ENCODE measurements at regions not wholly inside any gene's neighbourhood (a gene's known extent, or its start where the extent isn't known, plus 50 kb on each side); places are given as distances from the start of the nearest gene placed in this dataset.
"Not testable (repeated sequence)": the region's sequence is repeated elsewhere in the genome, so short reads cannot be mapped to it uniquely, and the experiment has no call there.

DNA sequence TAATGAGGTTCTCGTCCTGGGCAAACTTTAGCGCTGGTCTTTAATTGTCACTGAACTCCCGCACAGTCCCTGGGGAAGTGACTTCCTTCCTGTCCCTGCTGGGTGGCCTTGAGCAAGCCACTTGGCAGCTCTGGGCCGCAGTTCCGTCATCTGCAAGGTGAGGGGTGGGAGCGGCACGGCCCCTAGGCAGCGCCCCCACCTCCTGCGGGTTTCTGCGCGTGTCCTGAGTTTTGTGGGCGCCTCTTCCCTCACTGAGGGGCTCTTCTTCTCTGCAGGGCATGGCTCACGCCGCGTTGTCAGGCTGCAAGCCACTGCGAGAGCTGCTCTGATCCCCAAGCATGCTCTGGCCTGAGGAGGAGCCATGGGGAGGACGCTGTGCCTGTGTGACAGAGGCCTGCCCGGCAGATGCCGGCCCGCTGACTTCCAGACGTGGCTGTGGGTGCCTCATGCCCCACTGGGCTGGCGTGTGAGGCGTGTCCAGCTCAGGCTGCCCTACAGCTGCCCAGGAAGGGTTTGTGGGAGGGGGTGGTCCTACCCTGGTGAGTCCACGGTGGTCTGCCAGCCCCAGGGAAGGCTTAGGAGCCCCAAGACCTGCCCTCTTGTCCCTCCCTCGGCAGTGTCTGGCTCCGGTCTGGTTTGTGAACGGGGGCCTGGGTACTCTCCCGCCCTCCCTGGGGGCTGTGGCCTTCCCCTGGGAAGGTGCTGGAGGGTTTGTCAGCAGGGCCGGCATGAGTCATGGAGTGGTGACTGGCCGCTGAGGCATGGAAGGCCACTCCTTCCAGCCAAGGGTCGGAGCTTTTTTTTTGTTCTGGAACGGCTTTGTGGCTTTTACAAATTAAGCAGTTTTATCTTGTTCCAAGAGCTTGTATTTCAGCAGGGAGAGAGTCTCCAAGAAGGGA, 182.0 kb downstream of the SEC14L1 start:
- no peak for DNase-seq

- no peak for DNase-seq
These were observed 182.8 kb downstream of the SEC14L1 start for GRCh38 chr17:77323413-77324171.

DNA sequence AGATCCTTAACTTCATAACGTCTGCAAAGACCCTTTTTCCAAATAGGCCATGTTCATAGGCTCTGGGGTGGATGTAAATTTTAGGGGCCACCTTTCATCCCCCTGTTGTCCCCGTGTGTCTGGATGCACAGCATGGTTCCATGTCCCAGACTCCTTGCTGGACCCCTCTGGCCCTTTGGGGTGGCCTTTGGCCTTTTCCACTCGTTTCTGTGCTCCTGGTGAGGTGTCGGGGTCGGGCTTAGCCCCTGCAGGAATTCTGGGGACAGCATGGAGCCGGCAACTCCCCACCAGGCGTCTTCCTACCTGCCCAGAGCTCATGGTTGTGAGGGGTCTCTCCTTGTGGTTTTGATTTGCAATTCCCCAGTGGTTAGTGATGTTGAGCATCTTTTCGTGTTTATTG, 183.5 kb downstream of the SEC14L1 start:
- DNase-seq, result no peak

- DNase-seq, result no peak
These were observed 184.9 kb downstream of the SEC14L1 start for GRCh38 chr17:77325577-77326075.

- DNase-seq, result no peak
These were observed 185.4 kb downstream of the SEC14L1 start for GRCh38 chr17:77326076-77326591.

DNA sequence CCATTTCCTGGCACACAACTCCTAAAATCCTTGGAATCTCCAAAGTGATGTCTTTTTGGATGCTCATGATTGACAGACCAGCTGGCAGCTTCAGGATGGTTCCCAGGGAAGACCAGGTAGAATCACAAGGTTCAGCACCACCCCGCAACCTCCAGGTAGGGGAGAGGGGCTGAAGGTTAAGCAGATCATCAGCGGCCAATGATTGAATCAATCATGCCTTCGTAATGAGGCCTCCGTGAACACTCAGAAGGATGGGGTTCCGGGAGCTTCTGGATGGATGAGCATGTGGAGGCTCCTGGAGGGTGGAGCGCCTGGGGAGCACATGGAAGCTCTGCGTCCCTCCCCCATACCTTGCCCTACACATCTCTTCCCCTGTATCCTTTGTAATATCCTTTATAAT, 185.9 kb downstream of the SEC14L1 start:
- no peak for DNase-seq

- DNase-seq, result no peak
These were observed 186.4 kb downstream of the SEC14L1 start for GRCh38 chr17:77327181-77327565.

DNA sequence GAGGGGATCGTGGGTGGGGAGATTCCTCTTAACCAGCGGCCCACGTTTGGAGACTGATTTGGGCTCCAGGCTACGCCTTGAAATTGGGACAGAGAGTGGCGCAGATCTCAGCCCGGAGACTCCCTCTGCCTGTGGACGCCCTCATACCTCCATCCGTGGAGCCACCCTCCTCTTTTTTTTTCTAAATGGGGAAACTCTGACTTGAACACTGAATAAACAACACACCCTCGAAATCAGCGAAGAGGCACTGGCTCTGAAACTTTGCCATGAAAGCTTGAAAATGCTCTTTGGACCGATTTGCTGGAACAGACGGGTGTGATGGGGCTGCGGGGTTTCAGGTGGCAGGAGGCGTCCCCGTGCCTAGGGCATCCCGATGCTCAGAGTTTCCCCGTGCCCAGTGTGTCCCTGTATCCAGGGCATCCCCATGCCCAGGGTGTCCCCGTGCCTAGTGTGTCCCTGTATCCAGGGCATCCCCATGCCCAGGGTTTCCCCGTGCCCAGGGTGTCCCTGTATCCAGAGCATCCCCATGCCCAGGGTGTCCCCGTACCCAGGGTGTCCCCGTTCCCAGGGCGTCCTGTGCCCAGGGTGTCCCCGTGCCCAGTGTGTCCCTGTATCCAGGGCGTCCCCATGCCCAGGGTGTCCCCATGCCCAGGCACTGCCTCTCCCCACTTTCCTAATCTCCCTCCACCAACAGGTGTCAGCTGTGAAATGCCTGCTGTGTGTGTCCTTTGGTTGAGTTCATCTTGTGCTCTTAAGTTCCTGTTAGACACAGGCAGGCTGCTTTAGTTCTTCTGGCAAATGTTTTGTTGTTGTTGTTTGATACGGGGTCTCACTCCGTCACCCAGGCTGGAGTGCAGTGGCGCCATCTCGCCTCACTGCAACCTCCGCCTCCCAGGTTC, 187.0 kb downstream of the SEC14L1 start:
- DNase-seq, result no peak

DNA sequence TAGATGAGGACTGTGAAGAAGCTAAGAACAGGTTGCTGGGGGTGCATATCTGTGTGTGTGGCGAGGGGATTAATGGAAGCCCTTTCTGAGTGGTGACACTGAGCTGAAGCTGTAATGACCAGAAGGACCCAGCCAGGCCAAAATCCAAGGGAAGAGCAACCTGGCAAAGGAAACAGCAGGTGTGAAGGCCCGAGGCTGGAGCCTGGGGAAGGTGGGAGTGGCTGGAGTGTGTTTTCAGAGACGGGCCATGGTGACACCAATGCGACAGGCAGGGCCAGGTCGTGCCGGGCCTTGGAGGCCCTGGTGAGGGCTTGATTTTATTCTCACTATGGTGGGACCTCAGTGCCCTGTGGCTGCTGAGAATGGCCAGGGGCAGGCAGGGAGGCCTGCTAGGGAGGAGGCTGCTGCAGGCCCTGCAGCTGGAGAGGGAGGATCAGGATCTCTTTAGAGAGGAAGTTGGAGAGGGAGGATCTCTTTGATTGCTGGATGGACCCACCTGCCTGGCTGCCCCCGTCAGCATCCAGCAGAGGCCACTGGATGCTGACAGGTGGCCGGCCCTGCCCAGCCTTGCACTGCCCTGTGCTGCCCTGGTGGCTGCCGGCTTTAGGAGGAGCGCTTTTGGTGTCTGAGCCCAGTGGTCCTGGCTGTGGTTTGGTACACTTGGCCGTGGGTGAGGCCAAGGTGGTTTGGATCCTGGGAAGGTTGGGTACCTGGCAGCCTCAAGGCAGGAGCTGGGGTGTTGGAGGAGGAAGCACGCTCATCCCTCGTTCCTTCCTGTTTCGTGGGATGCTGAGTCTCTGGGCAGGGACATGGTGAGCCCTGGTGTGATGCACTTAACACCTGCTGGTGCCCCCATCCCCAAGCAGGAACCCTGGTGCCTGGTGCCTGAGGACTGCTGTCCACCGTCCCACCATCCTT, 188.3 kb downstream of the SEC14L1 start:
- DNase-seq, result no peak

DNA sequence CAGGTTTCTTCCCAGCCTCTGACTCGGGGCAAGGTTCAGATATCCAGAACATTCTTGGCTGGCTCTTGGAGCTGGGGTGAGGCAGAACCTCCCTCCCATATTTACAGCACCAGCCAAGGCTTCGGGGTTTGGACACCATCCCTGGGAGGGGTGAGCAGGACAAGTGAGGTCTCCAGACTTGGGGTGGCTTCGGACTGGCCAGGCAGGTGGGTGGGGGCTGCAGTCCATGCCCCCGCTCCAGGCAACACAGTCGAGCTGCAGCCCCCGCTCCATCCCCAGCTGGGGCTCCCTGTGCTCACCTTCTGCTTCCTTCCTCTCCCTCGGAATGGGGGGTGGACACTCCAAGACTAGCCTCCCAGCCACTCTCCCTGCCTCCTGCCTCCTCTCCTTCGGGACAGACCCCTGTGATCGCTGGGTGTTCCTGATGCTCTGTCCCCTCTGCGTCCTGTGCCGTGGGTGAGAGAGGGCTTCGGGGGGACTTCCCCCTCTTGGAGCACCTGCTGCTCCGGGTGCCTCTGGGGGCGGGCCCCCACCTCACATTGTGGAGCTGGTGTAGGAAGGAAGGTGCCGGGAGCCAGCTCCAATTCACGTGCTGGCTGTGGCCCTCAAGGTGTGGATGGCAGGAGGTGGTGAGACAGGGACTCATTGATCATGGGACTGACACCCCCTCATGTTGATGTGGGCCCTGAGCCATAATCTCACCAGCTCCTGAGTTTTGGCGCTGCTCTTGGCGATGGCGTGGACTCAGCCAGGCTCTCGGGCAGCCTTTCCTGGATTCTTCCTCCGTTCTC, 189.2 kb downstream of the SEC14L1 start:
- DNase-seq, result no peak

GRCh38 chr17:77330602-77331081, 189.9 kb downstream of the SEC14L1 start:
- no peak for DNase-seq

DNA sequence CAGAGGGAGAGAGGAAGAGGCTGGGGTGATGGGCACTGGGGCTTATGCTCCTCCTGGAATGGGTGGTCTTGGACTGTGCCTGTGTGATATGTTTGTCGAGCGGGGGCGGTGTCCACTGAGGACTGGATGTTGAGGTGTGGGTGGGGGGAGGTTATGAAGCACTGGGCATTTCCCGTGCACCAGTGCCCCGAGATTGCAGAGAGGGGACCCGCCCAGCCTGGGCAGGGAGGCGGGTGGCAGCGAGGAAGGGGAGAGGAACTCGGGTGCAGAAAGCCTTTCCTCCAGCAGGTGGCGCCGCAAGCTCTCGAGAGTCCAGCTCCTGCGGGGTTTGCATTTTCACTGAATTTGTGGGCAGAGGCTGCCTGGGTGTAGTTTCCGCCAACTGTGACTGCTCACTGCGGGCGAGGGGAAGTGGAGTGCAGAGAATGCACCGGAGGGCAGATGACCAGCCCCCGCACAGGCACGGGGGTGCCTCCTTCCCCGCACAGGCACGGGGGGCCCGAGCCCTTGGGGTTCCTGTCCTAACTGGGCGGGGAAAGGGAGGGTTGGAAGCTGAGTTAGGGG, 190.6 kb downstream of the SEC14L1 start:
- DNase-seq, result peak; percentile 71

- DNase-seq, result no peak
These were observed 191.5 kb downstream of the SEC14L1 start for GRCh38 chr17:77332034-77332971.

- DNase-seq, result no peak
These were observed 192.4 kb downstream of the SEC14L1 start for GRCh38 chr17:77332981-77333685.

DNA sequence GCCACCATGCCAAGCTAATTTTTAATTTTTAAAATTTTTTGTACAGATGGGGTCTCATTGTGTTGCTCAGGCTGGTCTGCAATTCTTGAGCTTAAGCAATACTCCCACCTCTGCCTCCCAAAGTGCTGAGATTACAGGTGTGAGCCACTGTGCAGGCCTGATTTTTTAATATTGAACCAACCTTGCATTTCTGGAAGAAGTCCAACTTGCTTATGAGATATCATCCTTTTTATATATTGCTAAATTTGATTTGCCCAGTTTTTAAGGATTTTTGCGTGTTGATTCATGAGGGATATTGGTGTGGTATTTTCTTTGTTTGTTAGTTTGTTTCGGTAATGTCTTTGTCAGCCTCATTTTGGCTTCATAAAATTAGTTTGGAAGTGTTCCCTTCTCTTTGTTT, 196.4 kb downstream of the SEC14L1 start:
- no peak for DNase-seq

DNA sequence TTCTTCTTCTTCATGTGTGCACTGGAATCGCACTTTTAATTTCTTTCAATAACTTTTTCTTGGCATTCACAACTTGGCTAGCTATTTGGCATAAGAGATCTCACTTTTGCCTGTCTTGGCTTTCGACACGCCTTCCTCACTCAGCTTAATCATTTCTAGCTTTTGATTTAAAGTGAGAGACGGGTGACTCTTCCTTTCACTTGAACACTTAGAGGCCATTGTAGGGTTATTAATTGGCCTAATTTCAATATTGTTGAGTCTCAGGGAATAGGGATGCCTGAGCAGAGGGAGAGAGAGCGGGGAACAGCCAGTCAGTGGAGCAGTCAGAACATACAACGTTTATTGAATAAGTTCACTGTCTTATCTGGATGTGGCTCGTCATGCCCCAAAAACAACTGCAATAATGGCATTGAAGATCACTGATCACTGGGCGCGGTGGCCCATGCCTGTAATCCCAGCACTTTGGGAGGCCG, 200.3 kb downstream of the SEC14L1 start:
- DNase-seq, result no peak

GRCh38 chr17:77342656-77342990, 201.9 kb downstream of the SEC14L1 start:
- DNase-seq, result not testable (repeated sequence)
